Mesenchymal stem cell (in vitro differentiated cells and primary cell): ENCODE measurements at regions not wholly inside any gene's neighbourhood (a gene's known extent, or its start where the extent isn't known, plus 50 kb on each side); places are given as distances from the start of the nearest gene placed in this dataset.

Experiments used
- DNase-seq: peaks from one replicate; pipeline ENCODE4 v3.0.0-alpha.2; 2013
- H2AFZ ChIP-seq: one replicate; pipeline ENCODE4 v1.6.1; 2013; ENCODE audit warnings: low read depth, mild to moderate bottlenecking, control low read depth, inconsistent platforms, low read length, moderate library complexity
- H2AK5ac ChIP-seq: 2 replicates; pipeline ENCODE4 v1.6.1; 2013; ENCODE audit warnings: low read length, moderate library complexity, mild to moderate bottlenecking, inconsistent platforms; ENCODE audit not compliant: severe bottlenecking
- H2BK120ac ChIP-seq: one replicate; pipeline ENCODE4 v1.6.1; 2013; ENCODE audit warnings: low read depth, mild to moderate bottlenecking, inconsistent platforms, low read length, moderate library complexity
- H2BK12ac ChIP-seq, 2 experiments: one replicate each; pipeline ENCODE4 v1.6.1; 2013; ENCODE audit warnings: inconsistent platforms in 2 of 2, low read length in 2 of 2, mild to moderate bottlenecking in 2 of 2, moderate library complexity in 2 of 2, control low read depth in 1 of 2
- H2BK15ac ChIP-seq: one replicate; pipeline ENCODE4 v1.6.1; 2013; ENCODE audit warnings: mild to moderate bottlenecking, low read depth, inconsistent platforms; ENCODE audit not compliant: poor library complexity, severe bottlenecking
- H2BK5ac ChIP-seq: 2 replicates; pipeline ENCODE4 v1.6.1; 2013; ENCODE audit warnings: low read depth, mild to moderate bottlenecking, low read length, control low read depth, inconsistent platforms; ENCODE audit not compliant: poor library complexity, severe bottlenecking
- H3K14ac ChIP-seq, 2 experiments: one replicate each; pipeline ENCODE4 v1.6.1; 2013; ENCODE audit warnings: inconsistent platforms in 2 of 2, low read length in 2 of 2, control low read depth in 1 of 2, mild to moderate bottlenecking in 1 of 2, moderate library complexity in 1 of 2
- H3K18ac ChIP-seq, 2 experiments: one replicate each; pipeline ENCODE4 v1.6.1; 2013; ENCODE audit warnings: inconsistent platforms in 2 of 2, low read length in 2 of 2, control low read depth in 1 of 2, low read depth in 1 of 2, mild to moderate bottlenecking in 1 of 2
- H3K23ac ChIP-seq, 2 experiments: one replicate each; pipeline ENCODE4 v1.6.1; 2013; ENCODE audit warnings: inconsistent platforms in 2 of 2, low read length in 2 of 2, mild to moderate bottlenecking in 2 of 2, moderate library complexity in 2 of 2, control low read depth in 1 of 2
- H3K27ac ChIP-seq: 2 replicates; pipeline ENCODE4 v1.5.1; 2013; ENCODE audit warnings: mild to moderate bottlenecking, moderate library complexity, low read length, control low read depth, inconsistent platforms; ENCODE audit not compliant: poor library complexity, severe bottlenecking
- H3K27me3 ChIP-seq, 2 experiments: 2 replicates each; pipeline versions ENCODE4 v1.6.1 to v1.7.0; 2013; ENCODE audit warnings: low read length in 2 of 2, mild to moderate bottlenecking in 2 of 2, moderate library complexity in 2 of 2, control low read depth in 1 of 2, inconsistent platforms in 1 of 2; ENCODE audit not compliant: control insufficient read depth in 1 of 2, insufficient read depth in 1 of 2
- H3K36me3 ChIP-seq, 2 experiments: 2 replicates each; pipeline versions ENCODE4 v1.6.1 to v1.7.0; 2013; ENCODE audit warnings: low read length in 2 of 2, control low read depth in 1 of 2, inconsistent platforms in 1 of 2, low read depth in 1 of 2, mild to moderate bottlenecking in 1 of 2; ENCODE audit not compliant: insufficient read depth in 2 of 2, control insufficient read depth in 1 of 2
- H3K4ac ChIP-seq, 2 experiments: one replicate each; pipeline ENCODE4 v1.6.1; 2013; ENCODE audit warnings: inconsistent platforms in 2 of 2, low read length in 2 of 2, mild to moderate bottlenecking in 2 of 2, moderate library complexity in 2 of 2, control low read depth in 1 of 2, low read depth in 1 of 2
- H3K4me1 ChIP-seq: 2 replicates; pipeline ENCODE4 v1.6.1; 2013; ENCODE audit warnings: low read depth, low read length, control low read depth; ENCODE audit not compliant: control insufficient read depth, insufficient read depth
- H3K4me2 ChIP-seq: 2 replicates; pipeline ENCODE4 v1.6.1; 2013; ENCODE audit warnings: low read length, mild to moderate bottlenecking, inconsistent platforms; ENCODE audit not compliant: poor library complexity, severe bottlenecking
- H3K4me3 ChIP-seq, 2 experiments: 2 replicates each; pipeline versions ENCODE4 v1.5.1 to v1.7.0; 2013; ENCODE audit warnings: low read length in 2 of 2, mild to moderate bottlenecking in 2 of 2, control low read depth in 1 of 2, low read depth in 1 of 2; ENCODE audit not compliant: insufficient read depth in 1 of 2
- H3K79me1 ChIP-seq: replicated peaks from 2 replicates; pipeline ENCODE4 v1.6.1; 2013; ENCODE audit warnings: mild to moderate bottlenecking, control low read depth, low read length, inconsistent platforms; ENCODE audit not compliant: poor library complexity, severe bottlenecking
- H3K9ac ChIP-seq: 2 replicates; pipeline ENCODE4 v1.7.0; 2013; ENCODE audit warnings: mild to moderate bottlenecking, low read length, moderate library complexity
- H3K9me3 ChIP-seq: 2 replicates; pipeline ENCODE4 v1.7.0; 2013; ENCODE audit warnings: mild to moderate bottlenecking, low read length; ENCODE audit not compliant: control insufficient read depth
- H4K8ac ChIP-seq: one replicate; pipeline ENCODE4 v1.6.1; 2013; ENCODE audit warnings: inconsistent platforms, mild to moderate bottlenecking, low read length, moderate library complexity
- H4K91ac ChIP-seq: one replicate; pipeline ENCODE4 v1.6.1; 2013; ENCODE audit warnings: mild to moderate bottlenecking, low read length, inconsistent platforms
- WGBS: methylation state at CpG from one replicate; pipeline ENCODE4 v1.1.7; 2013; ENCODE audit warnings: mixed read lengths; 5-methylcytosine and 5-hydroxymethylcytosine counted together

DNA sequence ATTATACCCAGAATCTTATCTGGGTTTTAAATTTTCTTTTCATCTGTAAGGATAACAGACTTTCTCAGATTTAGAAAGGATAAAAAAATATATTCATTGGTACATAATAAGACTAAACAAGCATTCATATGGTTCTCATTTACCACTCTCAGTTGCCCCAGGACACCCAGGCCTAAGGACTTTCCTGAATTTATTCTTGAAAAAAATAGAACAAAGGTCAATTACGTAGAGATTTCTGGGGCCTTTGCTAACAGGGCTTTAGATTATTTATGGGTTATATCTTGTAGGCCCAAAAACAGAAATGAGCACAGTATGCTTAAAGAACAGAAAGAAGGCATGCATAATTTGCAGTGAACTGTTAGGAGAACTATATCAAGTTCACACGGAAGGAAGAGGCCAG lies 269.0 kb upstream of the COL3A1 start:
- Histone ChIP-seq H2AK5ac (no peak overlapping the region), H3K36me3 (no peaks in the 10 kb centered on the region), H3K9me3 (peaks cover 7% of the 10 kb centered on the region), H3K23ac (no peak overlapping the region), H3K27me3 (no peaks in the 10 kb centered on the region), H3K4me2 (no peak overlapping the region), H3K79me1 (no peaks in the 10 kb centered on the region), H3K27ac (no peak overlapping the region), H3K4ac (no peak overlapping the region), H3K9ac (no peak overlapping the region), H3K4me1 (no peaks in the 10 kb centered on the region), H2BK120ac (no peak overlapping the region), H3K4me3 (no peak overlapping the region), H3K18ac (no peak overlapping the region), H4K91ac (no peak overlapping the region), H2BK5ac (no peak overlapping the region), H2AFZ (no peak overlapping the region), H4K8ac (no peak overlapping the region), H2BK15ac (no peak overlapping the region), H3K14ac (no peak overlapping the region), H2BK12ac (no peak overlapping the region)
- DNase-seq: no peak
- 94% methylated on average over 2 of the region's 2 CpGs for WGBS

DNA sequence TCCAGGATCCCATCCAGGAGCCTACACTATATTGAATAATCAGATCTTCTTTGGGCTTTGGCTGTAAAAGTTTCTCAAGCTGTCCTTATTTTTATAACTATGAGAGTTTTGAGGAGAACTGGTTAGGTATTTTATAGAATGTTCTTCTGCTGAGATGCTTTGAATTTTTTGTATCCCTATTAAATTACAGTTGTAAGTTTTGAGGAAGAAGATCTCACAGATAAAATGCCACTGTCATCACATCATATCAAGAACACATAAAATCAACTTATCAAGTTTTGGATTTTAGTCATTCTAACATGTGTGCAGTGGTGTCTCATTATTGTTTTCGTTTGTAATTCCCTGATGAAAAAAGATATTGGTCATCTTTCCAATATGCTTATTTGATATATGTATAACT lies 260.2 kb upstream of the COL3A1 start:
- Histone ChIP-seq H2BK120ac (no peak overlapping the region), H4K91ac (no peak overlapping the region), H3K9me3 (peaks cover 12% of the 10 kb centered on the region), H2BK5ac (peak overlapping the region; percentile 31), H3K18ac (no peak overlapping the region), H3K14ac (no peak overlapping the region), H3K4ac (no peak overlapping the region), H4K8ac (no peak overlapping the region), H3K4me2 (no peak overlapping the region), H3K23ac (no peak overlapping the region), H3K27me3 (no peaks in the 10 kb centered on the region), H3K4me3 (no peak overlapping the region), H2AK5ac (no peak overlapping the region), H3K79me1 (no peaks in the 10 kb centered on the region), H3K9ac (no peak overlapping the region), H2BK12ac (no peak overlapping the region), H2AFZ (no peak overlapping the region), H3K36me3 (no peaks in the 10 kb centered on the region), H3K4me1 (no peaks in the 10 kb centered on the region), H2BK15ac (no peak overlapping the region), H3K27ac (no peak overlapping the region)
- DNase-seq: no peak
- WGBS: no CpG with 5 or more reads among the region's 1 CpG

GRCh38 chr2:188720811-188721605 lies 253.2 kb upstream of the COL3A1 start:
- no CpG with 5 or more reads among the region's 2 CpGs for WGBS
- Histone ChIP-seq H3K9me3 (no peaks in the 10 kb centered on the region), H3K4me1 (no peaks in the 10 kb centered on the region), H2BK12ac (peak overlapping the region in 1 of 2 experiments; percentile 77), H3K4ac (no peak overlapping the region), H2BK15ac (no peak overlapping the region), H2AK5ac (no peak overlapping the region), H3K14ac (no peak overlapping the region), H3K79me1 (no peaks in the 10 kb centered on the region), H4K91ac (no peak overlapping the region), H3K23ac (no peak overlapping the region), H3K36me3 (no peaks in the 10 kb centered on the region), H2BK120ac (no peak overlapping the region), H2BK5ac (no peak overlapping the region), H3K27me3 (no peaks in the 10 kb centered on the region), H4K8ac (no peak overlapping the region), H2AFZ (no peak overlapping the region), H3K4me3 (no peak overlapping the region), H3K27ac (no peak overlapping the region), H3K9ac (no peak overlapping the region), H3K18ac (no peak overlapping the region), H3K4me2 (no peak overlapping the region)
- DNase-seq: no peak

DNA sequence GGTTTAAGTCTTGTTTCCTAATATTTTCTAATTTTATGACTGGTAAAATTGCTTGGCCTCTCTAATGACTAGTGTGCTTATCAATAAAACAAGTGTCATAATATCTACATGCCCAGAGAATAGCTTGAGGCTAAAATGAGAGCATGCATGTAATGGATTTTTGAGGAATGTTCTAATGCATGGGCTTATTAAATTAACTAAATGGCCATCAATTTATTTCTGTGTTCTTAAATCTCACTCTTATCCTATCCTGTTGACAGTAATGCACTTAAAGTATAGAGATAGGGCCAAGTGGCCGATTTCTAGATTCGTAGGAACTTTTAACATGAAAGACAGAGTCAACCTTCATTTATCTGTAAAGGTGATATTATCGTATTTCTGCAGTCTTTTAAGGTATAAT lies 252.4 kb upstream of the COL3A1 start:
- H2AK5ac ChIP-seq: no peak overlapping the region
- H3K36me3 ChIP-seq: no peaks in the 10 kb centered on the region
- no peak overlapping the region for H2BK12ac ChIP-seq
- H3K14ac ChIP-seq: no peak overlapping the region
- H2AFZ ChIP-seq: no peak overlapping the region
- H3K4me3 ChIP-seq: no peak overlapping the region
- no peaks in the 10 kb centered on the region for H3K4me1 ChIP-seq
- no peak overlapping the region for H3K9ac ChIP-seq
- H3K27me3 ChIP-seq: no peaks in the 10 kb centered on the region
- no peak overlapping the region for H2BK5ac ChIP-seq
- H3K9me3 ChIP-seq: no peaks in the 10 kb centered on the region
- no peak overlapping the region for H3K18ac ChIP-seq
- H3K4ac ChIP-seq: no peak overlapping the region
- H4K91ac ChIP-seq: no peak overlapping the region
- 100% methylated on average over 1 of the region's 3 CpGs for WGBS
- DNase-seq: no peak
- no peaks in the 10 kb centered on the region for H3K79me1 ChIP-seq
- H2BK15ac ChIP-seq: no peak overlapping the region
- H4K8ac ChIP-seq: no peak overlapping the region
- no peak overlapping the region for H3K27ac ChIP-seq
- H2BK120ac ChIP-seq: no peak overlapping the region
- H3K23ac ChIP-seq: no peak overlapping the region
- no peak overlapping the region for H3K4me2 ChIP-seq
